Type B pancreatic cell (in vitro differentiated cells): ENCODE measurements at regions not wholly inside any gene's neighbourhood (a gene's known extent, or its start where the extent isn't known, plus 50 kb on each side); places are given as distances from the start of the nearest gene placed in this dataset.

Experiments used
- DNase-seq: peaks from one replicate; pipeline ENCODE4 v3.0.0; 2021; ENCODE audit warnings: mixed read lengths; ENCODE audit not compliant: unreplicated experiment; ENCODE audit errors: extremely low spot score
- H3K27ac Mint-ChIP-seq: 2 replicates; pipeline ENCODE4 v1.8.0; 2021; ENCODE audit warnings: mild to moderate bottlenecking, mixed read lengths
- H3K27me3 Mint-ChIP-seq: 2 replicates; pipeline ENCODE4 v1.8.0; 2021; ENCODE audit warnings: mixed read lengths
- H3K36me3 Mint-ChIP-seq: 2 replicates; pipeline ENCODE4 v1.8.0; 2021; ENCODE audit warnings: mixed read lengths
- H3K4me1 Mint-ChIP-seq: one replicate; pipeline ENCODE4 v1.8.0; 2021; ENCODE audit warnings: mixed read lengths; ENCODE audit not compliant: unreplicated experiment
- H3K4me3 Mint-ChIP-seq: 2 replicates; pipeline ENCODE4 v1.8.0; 2021; ENCODE audit warnings: mild to moderate bottlenecking, mixed read lengths
- H3K9me3 Mint-ChIP-seq: 2 replicates; pipeline ENCODE4 v1.8.0; 2021; ENCODE audit warnings: mixed read lengths
- CTCF ChIP-seq: fragments of 200-600 bp; sonication (generic); conservative IDR thresholded peaks from 2 replicates; pipeline ENCODE4 v1.5.0; 2021; ENCODE audit warnings: antibody characterized with exemption, mild to moderate bottlenecking

- no peak for TF ChIP-seq CTCF
- H3K36me3 Mint-ChIP-seq = no peaks in the 10 kb centered on the region
- no peak overlapping the region for H3K4me3 Mint-ChIP-seq
- no peak for DNase-seq
- no peaks in the 10 kb centered on the region for H3K27me3 Mint-ChIP-seq
- no peaks in the 10 kb centered on the region for H3K9me3 Mint-ChIP-seq
- no peak overlapping the region for H3K27ac Mint-ChIP-seq
- H3K4me1 Mint-ChIP-seq = peaks cover 32% of the 10 kb centered on the region
Measured at GRCh38 chr16:52597073-52597771, 50.3 kb upstream of the TOX3 start.
